Breast epithelium (tissue), 3 donors: ENCODE measurements at regions not wholly inside any gene's neighbourhood (a gene's known extent, or its start where the extent isn't known, plus 50 kb on each side); places are given as distances from the start of the nearest gene placed in this dataset.

ENCODE experiments used
- POLR2A ChIP-seq: fragments of 450-650 bp; IDR thresholded peaks from one replicate; pipeline ENCODE4 v1.6.1; 2016; ENCODE audit warnings: antibody characterized with exemption, mild to moderate bottlenecking, moderate library complexity
- POLR2AphosphoS5 ChIP-seq, 3 donors: sonication (generic); formaldehyde crosslinking; IDR thresholded peaks; one replicate each; pipeline ENCODE4 v1.6.1; 2017; ENCODE audit warnings: antibody characterized with exemption in 3 of 3
- TF ChIP-seq, protein P1 (sequence below), 3 donors: fragments of 450-650 bp; IDR thresholded peaks; one replicate each; pipeline ENCODE4 v1.5.1; 2016 to 2017; ENCODE audit warnings: antibody characterized with exemption in 3 of 3, mild to moderate bottlenecking in 3 of 3, moderate library complexity in 3 of 3

DNA sequence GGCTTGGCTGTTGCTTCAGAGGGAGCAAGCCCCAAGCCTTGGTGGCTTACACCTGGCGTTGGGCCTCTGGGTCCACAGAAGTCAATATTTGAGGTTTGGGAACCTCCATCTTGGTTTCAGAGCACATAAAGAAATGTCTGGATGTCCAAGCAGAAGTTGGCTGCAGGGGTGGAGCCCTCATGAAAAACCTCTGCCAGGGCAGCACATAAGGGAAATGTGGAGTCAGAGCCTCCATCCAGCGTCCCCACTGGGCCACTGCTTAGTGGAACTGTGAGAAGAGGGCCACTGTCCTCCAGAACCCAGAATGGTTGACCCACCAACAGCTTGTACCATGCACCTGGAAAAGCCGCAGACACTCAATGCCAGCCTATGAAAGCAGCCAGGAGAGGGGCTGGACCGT, 573.5 kb upstream of the ZWINT start:
- TF ChIP-seq, protein P1, sequence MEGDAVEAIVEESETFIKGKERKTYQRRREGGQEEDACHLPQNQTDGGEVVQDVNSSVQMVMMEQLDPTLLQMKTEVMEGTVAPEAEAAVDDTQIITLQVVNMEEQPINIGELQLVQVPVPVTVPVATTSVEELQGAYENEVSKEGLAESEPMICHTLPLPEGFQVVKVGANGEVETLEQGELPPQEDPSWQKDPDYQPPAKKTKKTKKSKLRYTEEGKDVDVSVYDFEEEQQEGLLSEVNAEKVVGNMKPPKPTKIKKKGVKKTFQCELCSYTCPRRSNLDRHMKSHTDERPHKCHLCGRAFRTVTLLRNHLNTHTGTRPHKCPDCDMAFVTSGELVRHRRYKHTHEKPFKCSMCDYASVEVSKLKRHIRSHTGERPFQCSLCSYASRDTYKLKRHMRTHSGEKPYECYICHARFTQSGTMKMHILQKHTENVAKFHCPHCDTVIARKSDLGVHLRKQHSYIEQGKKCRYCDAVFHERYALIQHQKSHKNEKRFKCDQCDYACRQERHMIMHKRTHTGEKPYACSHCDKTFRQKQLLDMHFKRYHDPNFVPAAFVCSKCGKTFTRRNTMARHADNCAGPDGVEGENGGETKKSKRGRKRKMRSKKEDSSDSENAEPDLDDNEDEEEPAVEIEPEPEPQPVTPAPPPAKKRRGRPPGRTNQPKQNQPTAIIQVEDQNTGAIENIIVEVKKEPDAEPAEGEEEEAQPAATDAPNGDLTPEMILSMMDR (IDR thresholded peaks at IDR 0.05): no peak
- TF ChIP-seq POLR2AphosphoS5 (IDR thresholded peaks at IDR 0.05) (no peak), POLR2A (no peak)
